Sigmoid colon (tissue), 4 donors: ENCODE measurements at regions not wholly inside any gene's neighbourhood (a gene's known extent, or its start where the extent isn't known, plus 50 kb on each side); places are given as distances from the start of the nearest gene placed in this dataset.

Source experiments
- EP300 ChIP-seq, 4 donors: sonication (generic); formaldehyde crosslinking; IDR thresholded peaks; one replicate each; pipeline ENCODE4 v1.6.1; 2017; ENCODE audit warnings: antibody characterized with exemption in 4 of 4
- POLR2A ChIP-seq, 2 donors: fragments of 450-650 bp; IDR thresholded peaks; one replicate each; pipeline ENCODE4 v1.6.1; 2016; ENCODE audit warnings: antibody characterized with exemption in 2 of 2, mild to moderate bottlenecking in 2 of 2, moderate library complexity in 2 of 2
- TF ChIP-seq, protein P1 (sequence below), 4 experiments: fragments of 450-650 bp in 3 of 4; fragments of 200-600 bp in 1 of 4; IDR thresholded peaks; one replicate each; pipeline ENCODE4 v1.5.1; 2016 to 2019; ENCODE audit warnings: antibody characterized with exemption in 4 of 4, mild to moderate bottlenecking in 3 of 4, moderate library complexity in 2 of 4

DNA sequence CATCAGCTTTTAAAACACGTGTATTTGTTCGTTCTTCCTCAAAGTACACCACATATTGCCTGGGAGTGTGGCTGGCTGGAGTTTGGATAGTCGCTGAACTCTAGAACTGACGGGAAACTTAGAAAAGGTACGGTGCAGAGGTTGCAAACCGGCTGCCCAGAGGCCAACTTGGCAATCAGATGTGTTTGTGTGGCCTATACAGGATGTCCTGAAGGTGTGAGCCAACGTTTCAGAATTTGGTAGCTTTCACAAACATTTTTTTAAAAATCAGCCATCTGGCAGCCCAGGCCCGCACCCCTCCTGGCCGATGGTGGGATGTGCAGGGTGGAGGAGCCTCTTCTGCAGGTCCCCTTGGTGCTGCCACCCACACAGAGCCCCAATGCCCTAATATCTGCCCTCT is 73.6 kb upstream of the SLC25A33 start:
- TF ChIP-seq EP300 (IDR thresholded peaks at IDR 0.05) = no peak
- TF ChIP-seq, protein P1, sequence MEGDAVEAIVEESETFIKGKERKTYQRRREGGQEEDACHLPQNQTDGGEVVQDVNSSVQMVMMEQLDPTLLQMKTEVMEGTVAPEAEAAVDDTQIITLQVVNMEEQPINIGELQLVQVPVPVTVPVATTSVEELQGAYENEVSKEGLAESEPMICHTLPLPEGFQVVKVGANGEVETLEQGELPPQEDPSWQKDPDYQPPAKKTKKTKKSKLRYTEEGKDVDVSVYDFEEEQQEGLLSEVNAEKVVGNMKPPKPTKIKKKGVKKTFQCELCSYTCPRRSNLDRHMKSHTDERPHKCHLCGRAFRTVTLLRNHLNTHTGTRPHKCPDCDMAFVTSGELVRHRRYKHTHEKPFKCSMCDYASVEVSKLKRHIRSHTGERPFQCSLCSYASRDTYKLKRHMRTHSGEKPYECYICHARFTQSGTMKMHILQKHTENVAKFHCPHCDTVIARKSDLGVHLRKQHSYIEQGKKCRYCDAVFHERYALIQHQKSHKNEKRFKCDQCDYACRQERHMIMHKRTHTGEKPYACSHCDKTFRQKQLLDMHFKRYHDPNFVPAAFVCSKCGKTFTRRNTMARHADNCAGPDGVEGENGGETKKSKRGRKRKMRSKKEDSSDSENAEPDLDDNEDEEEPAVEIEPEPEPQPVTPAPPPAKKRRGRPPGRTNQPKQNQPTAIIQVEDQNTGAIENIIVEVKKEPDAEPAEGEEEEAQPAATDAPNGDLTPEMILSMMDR (IDR thresholded peaks at IDR 0.05) = no peak
- no peak for TF ChIP-seq POLR2A (IDR thresholded peaks at IDR 0.05)
